Astrocyte (in vitro differentiated cells and primary cell): ENCODE measurements at regions not wholly inside any gene's neighbourhood (a gene's known extent, or its start where the extent isn't known, plus 50 kb on each side); places are given as distances from the start of the nearest gene placed in this dataset.

ENCODE experiments used
- EZH2 ChIP-seq: IDR thresholded peaks from 2 replicates; pipeline ENCODE4 v1.6.1; 2012; ENCODE audit warnings: mild to moderate bottlenecking, low read length, inconsistent platforms; ENCODE audit not compliant: insufficient read depth
- TF ChIP-seq, protein P1 (sequence below): IDR thresholded peaks from 2 replicates; pipeline ENCODE4 v1.5.1; 2011; ENCODE audit warnings: low read depth, mild to moderate bottlenecking, inconsistent platforms, low read length, moderate library complexity; ENCODE audit not compliant: insufficient read depth

DNA sequence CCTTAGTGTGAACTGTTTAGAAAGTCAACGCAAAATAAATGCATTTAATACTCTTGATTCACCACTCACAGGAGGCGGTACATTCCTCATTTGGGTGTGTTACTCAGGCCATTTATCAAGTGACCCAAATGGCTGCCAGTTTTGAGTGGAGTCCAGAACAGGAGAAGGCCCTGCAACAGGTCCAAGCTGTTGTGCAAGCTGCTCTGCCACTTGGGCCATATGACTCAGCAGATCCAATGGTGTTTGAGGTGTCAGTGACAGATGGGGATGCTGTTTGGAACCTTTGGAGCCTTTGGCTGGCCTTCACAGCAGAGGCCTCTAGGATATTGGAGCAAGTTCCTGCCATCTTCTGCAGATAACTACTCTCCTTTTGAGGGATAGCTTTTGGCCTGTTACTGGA, 609.2 kb downstream of the KCNT2 start:
- no peak for TF ChIP-seq EZH2
- TF ChIP-seq, protein P1, sequence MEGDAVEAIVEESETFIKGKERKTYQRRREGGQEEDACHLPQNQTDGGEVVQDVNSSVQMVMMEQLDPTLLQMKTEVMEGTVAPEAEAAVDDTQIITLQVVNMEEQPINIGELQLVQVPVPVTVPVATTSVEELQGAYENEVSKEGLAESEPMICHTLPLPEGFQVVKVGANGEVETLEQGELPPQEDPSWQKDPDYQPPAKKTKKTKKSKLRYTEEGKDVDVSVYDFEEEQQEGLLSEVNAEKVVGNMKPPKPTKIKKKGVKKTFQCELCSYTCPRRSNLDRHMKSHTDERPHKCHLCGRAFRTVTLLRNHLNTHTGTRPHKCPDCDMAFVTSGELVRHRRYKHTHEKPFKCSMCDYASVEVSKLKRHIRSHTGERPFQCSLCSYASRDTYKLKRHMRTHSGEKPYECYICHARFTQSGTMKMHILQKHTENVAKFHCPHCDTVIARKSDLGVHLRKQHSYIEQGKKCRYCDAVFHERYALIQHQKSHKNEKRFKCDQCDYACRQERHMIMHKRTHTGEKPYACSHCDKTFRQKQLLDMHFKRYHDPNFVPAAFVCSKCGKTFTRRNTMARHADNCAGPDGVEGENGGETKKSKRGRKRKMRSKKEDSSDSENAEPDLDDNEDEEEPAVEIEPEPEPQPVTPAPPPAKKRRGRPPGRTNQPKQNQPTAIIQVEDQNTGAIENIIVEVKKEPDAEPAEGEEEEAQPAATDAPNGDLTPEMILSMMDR: no peak
